NCI-H345 (cell line): ENCODE measurements at regions not wholly inside any gene's neighbourhood (a gene's known extent, or its start where the extent isn't known, plus 50 kb on each side); places are given as distances from the start of the nearest gene placed in this dataset.

Experiments used
- DNase-seq: peaks from one replicate; lab custom pipeline; 2025; lab: John Stamatoyannopoulos, UW

DNA sequence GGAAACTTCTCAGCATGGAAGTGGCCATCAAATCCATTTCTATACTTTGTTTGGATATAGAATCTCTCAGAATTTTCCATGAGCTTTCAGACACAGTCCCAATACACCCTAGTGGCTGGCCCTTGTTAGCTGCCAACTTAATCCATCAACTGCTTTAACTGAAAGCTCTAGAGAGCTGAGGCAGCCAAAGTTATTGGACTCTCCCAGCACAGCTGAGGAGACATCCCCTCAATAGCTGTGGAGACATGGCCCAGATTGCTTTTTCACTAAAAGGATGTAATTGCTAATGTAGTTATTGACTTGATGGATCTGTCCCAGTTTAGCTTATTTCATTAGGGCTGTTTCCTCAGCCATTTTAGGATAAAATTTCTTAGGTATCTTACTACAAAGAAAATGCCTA lies 94.8 kb upstream of the PRMT6 start:
- no peak for DNase-seq

GRCh38 chr1:106962591-106962990 lies 93.9 kb upstream of the PRMT6 start:
- no peak for DNase-seq

DNA sequence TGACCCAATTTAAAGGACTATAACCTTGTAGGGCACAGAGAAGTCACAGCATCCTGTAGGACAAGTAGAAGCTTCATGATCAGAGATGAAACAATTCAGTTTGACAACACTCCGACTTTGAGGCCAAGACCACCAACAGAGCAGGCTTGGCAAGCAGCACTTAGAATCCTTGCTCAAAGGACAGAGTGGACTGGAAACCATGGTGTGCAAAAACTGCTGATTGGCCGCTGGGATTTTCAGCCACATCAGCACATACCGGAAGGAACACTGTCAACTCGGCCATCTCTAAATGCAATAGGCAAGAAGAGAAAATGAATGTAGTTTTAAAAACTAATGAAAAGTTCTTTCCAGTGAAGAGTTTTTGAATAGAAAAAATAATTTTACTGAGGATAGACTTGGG lies 92.0 kb upstream of the PRMT6 start:
- DNase-seq, result no peak

GRCh38 chr1:106968644-106969043 lies 87.8 kb upstream of the PRMT6 start:
- DNase-seq, result no peak

DNA sequence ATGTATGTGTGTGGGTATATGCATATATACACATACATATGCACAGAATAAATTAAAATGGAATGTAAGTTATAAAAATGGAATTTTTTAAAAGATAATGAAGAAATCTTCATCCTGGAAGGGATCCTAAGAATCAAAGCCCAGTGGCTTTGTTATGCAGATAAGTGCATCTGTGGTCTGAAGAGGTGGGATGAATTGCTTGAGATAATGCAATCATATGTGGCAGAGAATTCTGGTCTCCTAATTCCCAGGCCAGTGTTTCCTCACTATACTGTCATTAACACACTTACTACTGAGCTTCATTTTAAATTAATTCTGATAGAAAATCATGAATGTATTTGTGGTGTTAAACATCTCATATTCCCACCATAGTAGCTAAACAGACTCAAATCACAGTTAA lies 86.7 kb upstream of the PRMT6 start:
- DNase-seq, result no peak

DNA sequence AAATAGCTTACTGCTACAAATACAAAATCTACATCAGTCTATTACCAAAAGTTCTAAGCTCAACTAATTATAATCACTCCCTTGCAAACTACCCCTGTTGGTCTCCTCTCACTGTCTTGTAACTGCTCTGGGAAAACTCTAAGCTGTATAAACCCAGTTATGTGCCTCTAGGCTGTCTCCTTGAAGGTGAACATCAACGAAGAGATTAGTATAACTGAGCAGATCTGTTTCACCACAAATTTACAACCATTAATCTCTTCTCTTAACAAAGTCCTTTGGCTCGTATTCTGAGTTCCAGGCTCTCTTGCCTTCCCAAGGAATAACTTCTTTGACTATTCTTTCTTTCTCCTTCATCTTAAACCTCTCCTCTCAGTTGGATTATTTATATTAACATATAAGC lies 84.4 kb upstream of the PRMT6 start:
- DNase-seq, result no peak

- no peak for DNase-seq
Measured at GRCh38 chr1:106975944-106976343, 80.5 kb upstream of the PRMT6 start.

GRCh38 chr1:106978477-106979322 lies 77.8 kb upstream of the PRMT6 start:
- no peak for DNase-seq

- DNase-seq, result no peak
Measured at GRCh38 chr1:106979371-106979770, 77.1 kb upstream of the PRMT6 start.

- no peak for DNase-seq
Measured at GRCh38 chr1:106980121-106980520, 76.4 kb upstream of the PRMT6 start.

GRCh38 chr1:106984801-106985200 lies 71.7 kb upstream of the PRMT6 start:
- no peak for DNase-seq

DNA sequence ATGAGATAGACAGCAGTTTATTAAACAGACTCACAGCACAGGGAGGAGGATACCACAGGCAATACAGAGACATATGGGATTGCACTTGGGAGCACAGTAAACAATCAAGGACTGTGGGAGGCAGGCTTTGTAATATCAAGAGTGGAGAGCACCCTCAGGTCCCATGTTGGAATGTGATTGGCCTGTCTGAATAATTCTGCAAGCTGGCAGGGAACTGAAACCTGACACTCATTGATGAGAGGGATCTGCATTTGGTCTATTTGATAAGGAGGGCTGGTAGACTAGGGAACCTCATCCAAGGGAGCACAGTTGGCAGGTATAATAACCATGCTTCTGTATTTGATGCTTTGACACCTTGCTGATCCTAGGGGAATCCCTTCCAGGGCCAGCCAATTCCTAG lies 69.9 kb upstream of the PRMT6 start:
- peak; percentile 60 for DNase-seq

- no peak for DNase-seq
Measured at GRCh38 chr1:106995970-106996369, 60.5 kb upstream of the PRMT6 start.

DNA sequence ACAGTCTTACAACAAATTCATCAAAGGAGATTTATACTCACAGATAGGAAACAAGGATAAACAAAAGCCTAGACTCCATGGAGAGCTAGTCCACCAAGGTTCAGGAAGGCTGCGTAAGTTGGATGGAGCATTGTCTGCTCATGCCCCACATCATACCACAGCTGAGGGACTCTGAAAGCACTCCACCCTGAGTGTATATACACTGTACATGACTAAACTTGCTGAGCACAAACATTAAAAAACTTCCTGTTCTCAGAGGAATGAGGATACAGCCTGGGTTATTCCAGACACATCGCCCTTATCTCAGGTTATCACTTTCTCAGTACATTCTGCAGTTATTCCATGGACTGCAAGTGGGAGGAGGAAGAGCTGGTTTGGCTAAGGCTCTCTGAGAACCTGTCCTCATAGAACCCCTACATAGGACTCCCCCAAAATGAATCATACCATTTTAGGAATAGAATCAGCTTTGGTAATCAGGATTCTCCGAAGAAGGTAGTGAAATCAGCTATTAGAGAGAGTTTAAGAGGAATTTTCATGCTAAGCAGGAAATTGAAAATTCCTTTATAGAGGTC lies 58.0 kb upstream of the PRMT6 start:
- no peak for DNase-seq

- DNase-seq, result no peak
Measured at GRCh38 chr1:107000902-107001301, 55.6 kb upstream of the PRMT6 start.

DNA sequence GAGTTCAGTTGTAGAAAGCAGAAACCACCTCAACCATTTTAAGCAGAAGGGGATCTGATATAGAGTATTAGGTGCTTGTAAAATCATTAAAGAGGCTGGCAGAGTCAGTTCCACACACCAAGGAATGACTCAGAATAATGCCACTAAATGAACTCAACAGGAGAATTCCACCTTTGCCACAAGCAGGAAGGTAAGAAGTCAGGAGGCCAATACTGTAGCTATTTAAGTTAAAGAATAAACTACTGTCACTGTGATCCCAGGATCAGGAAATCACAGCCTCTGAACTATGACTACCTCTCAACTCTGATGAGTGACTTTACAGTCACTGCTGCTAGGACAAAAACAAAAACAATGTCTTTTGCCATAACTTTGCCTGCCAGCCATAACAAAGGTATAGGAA lies 52.5 kb upstream of the PRMT6 start:
- no peak for DNase-seq

DNA sequence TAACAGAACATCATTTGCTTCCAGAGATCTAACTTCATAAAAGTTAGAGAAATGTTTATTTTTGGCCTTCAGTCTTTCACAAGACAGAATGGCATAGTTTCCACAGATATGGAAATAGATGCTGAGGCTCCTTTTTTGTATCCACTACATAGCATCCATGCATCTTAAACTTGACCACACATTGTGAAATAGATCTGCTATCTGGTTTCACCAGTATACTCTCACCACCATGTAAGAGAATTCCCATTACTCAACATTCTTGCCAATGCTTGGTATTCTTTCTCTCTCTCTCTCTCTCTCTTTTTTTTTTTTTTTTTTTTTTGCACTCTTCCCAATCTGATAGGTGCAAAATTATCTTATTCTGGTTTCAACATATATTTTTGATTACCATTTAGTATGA lies 52.1 kb upstream of the PRMT6 start:
- no peak for DNase-seq
